HG03135 (cell line): ENCODE measurements at regions not wholly inside any gene's neighbourhood (a gene's known extent, or its start where the extent isn't known, plus 50 kb on each side); places are given as distances from the start of the nearest gene placed in this dataset.

Experiments
- ATAC-seq: cut with Tn5 transposase; IDR thresholded peaks from one replicate; pipeline ENCODE4 v1.9.1; 2021; ENCODE audit warnings: mild to moderate bottlenecking, moderate library complexity; ENCODE audit not compliant: unreplicated experiment

- no peak for ATAC-seq
These were observed 303.8 kb upstream of the NECTIN3 start for GRCh38 chr3:110767838-110768237.

DNA sequence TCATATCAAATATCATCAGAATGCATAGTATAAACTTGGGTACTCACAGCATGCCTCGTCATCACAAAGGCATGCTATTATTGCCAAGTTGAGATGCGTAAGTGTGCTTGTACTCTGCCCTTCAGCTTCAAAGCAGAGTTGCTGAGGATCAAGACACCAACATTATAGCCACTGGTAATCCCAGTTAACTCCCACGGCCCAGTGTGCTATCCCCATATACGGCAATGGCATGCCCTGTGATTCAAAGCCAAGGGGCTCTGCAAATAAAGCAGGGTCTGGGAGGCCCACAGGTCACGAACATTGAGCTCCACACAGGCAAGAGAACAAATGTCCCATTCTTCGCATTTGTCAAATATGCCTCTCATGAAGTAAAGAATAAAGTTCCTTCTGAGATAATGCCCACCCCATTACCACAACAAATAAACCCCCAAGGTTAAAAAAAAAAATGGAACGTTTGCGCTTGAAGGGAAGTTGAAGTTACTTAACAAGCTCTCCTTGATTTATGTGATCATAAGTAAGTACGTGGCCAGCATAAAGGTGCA is 298.1 kb upstream of the NECTIN3 start:
- no peak for ATAC-seq

GRCh38 chr3:110774496-110775265 is 296.9 kb upstream of the NECTIN3 start:
- no peak for ATAC-seq

DNA sequence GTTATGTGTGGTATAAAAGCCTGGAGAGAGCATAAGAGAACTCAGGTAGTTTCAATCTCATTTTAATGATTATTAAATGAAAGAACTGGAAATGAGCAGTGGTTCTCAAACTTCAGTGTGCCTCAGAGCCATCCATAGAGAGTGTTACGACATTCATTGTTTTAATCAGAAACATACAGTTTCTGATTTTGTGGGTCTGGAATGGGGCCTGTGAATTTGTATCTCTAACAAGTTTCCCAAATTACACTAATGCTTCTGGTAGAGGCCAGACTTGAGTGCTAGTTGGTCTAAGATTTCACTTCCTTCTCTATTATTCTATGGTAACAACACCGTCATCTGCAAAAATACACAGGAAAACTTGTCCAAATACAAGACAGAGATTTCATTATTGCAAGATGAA is 292.0 kb upstream of the NECTIN3 start:
- ATAC-seq, result no peak

DNA sequence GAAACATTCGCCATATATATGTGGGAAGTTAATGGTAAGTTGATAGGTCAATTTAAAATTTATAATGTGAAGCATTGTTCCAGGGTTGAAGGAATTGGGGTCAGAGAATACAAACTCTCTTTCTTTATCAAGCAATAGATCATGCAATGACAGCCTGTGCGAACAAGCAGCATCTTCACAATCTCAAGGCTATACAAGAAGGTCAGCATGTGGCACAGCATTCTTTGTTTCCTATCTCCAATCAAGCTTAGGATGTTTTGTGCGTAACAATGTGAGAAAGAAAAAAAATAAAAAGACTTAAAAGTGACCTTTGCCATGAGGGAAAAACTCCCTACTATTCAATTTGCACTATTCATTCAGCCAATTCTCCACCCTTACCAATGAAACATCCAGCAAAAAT is 288.1 kb upstream of the NECTIN3 start:
- no peak for ATAC-seq

- ATAC-seq, result no peak
These were observed 282.8 kb upstream of the NECTIN3 start for GRCh38 chr3:110788794-110789193.

DNA sequence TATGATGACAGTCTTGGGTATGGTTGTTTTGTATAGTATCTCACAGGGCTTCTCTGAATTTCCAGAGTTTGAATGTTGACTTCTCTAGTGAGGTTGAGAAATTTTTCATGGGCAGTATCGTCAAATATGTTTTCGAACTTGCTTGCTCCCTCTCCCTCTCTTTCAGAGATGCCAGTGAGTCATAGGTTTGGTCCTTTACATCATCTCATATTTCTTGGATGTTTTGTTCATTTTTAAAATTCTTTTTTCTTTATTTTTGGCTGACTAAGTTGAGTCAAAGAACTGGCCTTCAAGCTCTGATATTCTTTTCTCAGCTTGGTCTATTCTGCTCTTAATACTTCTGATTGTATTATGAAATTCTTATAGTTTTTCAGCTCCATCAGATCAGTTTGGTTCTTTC is 282.3 kb upstream of the NECTIN3 start:
- no peak for ATAC-seq

DNA sequence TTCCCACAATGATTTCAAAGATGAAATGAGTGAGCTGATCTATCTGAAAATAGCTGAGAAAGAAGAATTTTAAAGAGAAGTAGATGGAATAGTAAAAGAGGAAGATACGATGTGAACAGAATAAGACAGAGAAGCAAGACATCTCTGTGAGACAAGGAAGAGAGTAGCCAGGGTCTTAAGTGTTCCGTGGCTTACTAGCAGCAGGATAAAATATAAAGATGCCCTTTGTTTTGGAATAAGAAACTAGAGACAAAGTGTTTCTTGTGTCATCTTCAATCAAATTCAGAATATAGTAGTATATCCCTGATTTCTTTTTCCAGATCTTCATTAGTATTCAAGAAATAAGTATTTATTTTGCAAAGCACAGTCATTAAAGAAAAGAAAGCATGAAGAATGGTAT is 281.0 kb upstream of the NECTIN3 start:
- ATAC-seq, result no peak

DNA sequence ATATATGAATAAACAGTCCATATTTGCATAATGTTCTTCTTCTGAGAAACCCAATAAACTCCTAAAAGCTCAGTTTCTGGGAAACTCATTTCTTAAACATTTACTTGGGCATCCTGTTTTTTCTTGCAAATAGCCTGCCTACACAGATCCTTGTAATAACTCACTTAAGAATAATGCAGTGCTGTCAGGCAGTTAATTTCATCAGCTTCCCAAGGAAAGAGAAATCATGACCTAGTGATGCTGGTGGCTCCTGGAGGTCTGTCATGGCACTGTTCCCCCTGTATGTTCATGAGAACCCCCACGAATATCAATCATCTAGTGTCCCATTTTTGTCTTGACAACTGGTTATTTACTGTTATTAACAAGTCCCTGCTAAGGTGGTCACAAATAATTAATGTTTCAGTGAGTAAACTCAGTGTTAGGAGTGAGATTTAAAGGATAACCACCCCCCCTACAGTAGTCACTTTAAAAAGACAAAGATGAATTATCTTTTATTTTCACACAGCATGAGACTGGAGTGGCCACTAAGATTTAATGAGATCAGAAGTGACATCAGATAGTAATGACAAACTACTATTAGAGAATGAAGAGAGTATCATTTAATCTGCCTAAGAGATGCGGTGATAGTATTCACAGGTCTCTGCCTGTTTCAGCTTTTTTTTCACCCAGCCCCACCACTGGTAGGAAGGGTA is 279.5 kb upstream of the NECTIN3 start:
- ATAC-seq, result no peak

- ATAC-seq, result no peak
These were observed 278.0 kb upstream of the NECTIN3 start for GRCh38 chr3:110793611-110794010.

- no peak for ATAC-seq
These were observed 276.5 kb upstream of the NECTIN3 start for GRCh38 chr3:110795163-110795562.

- no peak for ATAC-seq
These were observed 272.3 kb upstream of the NECTIN3 start for GRCh38 chr3:110799271-110799670.

DNA sequence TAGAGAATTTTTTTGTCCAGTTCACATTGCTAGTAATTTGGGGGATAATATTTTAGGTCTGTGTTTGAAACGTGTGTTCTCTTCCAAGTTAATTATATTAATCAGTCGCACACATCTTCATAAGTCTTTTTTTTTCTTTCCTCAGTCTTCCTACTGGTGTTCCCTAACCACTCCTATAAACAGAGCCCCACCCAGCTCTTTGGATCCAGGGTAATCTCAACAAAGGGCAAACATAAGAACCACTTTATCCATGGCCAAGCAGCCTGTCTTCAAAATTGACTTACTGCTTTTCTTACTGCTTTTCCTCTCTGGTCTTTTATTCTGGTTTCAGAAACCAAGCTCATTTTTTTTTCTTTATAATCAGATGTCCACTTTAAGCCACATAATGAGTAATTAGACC is 266.8 kb upstream of the NECTIN3 start:
- ATAC-seq, result no peak

DNA sequence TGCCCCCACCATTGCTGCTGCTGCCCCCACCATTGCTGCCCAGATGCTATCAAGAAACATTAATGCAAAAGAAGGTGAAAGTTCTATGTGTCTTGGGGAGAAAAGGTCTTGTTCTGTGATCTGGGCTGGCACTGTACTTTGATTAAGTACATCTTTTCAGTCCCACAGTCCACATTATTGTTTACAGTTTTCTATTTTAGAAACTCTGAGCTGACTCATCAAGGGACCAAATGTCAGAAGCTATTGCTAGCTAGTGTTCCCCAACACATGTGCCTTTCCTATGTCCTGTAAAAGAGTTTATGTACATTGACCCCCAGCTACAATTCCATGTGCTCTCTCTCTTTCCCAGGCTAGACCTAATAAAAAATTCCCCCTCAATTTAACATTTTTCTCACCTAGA is 264.7 kb upstream of the NECTIN3 start:
- ATAC-seq, result no peak

DNA sequence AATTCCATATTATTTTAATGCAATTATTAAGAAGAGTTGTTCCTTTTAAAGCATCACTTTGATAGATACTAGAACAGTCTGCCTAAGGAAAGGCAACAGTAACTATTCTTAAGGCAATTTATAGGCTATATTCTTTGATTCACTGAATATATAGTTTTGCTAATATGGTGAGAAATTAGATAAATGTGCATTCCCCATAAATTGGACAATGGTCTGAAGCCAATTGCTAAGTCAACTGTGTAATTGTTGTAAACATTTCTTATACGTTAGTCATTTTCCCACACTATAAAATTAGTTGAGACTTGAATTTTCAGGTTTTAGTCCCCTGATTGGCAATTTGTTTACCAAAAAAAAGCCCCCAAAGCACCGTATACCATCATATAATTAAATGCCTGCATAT is 263.0 kb upstream of the NECTIN3 start:
- ATAC-seq, result no peak

- no peak for ATAC-seq
These were observed 261.3 kb upstream of the NECTIN3 start for GRCh38 chr3:110810356-110810755.

DNA sequence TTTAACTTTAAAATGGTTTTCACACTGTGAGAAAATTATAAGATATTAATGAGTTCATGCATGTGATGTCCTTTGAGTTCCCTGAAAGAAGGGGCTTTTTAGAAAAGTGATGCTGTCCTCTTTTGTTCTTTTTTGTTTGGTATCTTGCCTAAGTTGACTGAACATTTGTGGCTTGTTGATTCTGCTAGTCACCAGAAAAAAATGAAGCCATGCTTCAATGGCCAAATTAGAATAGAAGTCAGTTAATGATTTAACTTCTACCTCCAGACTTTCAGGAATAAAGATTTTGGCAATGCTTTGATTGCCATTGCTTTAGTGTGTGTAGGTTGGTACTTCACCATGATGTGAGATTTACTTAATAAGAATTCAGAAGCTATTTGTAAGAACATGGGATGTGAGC is 260.6 kb upstream of the NECTIN3 start:
- no peak for ATAC-seq

DNA sequence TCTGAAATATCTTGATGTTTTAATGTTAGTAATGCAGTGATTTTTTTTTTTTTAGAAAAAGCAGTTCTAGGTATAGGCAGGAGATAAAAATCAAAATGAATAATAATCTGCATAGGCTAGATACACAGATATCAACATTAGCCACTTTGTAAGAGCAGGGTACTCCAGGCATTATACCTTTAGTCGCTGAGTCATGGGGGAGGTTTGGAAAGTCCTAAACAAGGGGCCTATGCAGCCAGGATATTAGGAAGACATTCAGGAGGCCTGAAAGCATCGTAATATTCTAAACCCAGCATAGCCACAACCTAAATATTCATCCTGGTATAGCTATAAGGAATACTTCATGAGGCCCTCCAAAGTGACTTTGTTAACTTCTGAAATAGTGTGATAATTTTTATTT is 258.1 kb upstream of the NECTIN3 start:
- ATAC-seq, result no peak

DNA sequence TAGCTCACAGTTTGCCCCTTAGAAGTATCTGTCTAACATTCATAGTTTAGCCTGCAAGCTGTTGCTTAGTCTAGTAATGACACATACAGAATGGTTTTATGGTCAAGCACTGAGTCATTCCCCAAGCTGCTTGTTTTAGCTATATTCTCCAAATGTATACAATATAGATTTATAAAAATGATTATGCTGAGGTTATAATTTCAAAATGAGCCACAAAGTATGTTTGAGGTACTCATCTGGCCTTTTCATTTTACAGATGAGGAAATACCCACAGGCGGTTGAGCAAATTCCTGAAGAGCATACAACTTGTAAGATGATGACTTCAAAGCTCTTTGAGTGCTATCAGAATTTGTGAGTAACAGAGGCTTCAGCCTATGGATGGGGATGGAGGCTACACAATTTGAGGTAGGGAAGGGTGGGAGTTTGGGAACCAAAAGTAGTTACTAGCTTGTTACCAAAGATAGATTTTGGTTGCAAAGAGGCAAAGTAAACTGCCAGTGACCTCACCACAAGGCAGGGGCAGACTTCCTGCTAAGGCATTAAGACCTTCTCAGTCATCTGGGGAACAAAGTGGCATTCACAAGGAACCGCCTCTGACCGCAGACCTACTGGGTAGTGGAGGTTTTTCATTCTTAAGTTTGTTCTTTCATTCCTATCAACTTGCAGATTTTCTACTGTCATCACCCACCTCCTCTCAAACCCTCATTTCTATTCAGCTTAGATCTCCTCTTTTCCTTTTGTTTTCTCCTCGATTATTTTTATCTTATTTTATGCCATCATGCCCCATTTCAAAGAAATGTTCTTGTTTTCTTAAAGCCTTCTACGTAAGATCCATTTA is 257.2 kb upstream of the NECTIN3 start:
- peak; percentile 79 for ATAC-seq

DNA sequence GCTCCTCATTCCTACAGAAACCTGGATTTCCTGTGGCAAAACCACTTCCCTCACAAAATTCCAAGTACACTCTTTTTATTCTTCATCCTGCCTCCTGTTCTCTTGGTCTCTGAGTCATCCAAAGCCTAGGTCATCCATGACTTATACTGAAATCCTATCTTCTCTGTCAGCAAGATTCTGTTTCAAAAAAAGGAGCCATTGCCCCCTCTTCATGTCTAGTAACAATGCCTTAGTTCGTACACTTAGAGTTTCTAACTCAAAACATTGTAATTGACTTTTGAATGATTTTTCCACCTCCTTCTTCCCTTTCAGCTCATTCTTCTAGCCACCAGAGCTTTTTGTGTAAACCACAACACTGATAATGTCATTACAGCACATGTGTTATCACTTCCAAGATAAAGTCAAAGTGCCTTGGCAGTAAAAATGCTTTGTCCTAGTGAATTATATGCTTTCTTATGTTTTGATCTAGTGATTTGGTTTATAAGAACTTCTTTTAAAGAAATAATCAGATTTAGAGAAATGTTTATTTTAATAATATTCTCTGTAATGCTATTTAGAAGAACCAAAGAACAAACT is 256.5 kb upstream of the NECTIN3 start:
- ATAC-seq, result no peak

- ATAC-seq, result no peak
These were observed 255.6 kb upstream of the NECTIN3 start for GRCh38 chr3:110816008-110816407.
